Lower leg skin (tissue), 4 donors: ENCODE measurements at regions not wholly inside any gene's neighbourhood (a gene's known extent, or its start where the extent isn't known, plus 50 kb on each side); places are given as distances from the start of the nearest gene placed in this dataset.

Experiments used
- DNase-seq, 2 donors: peaks; one replicate each; pipeline ENCODE4 v3.0.0-alpha.2; 2019; ENCODE audit warnings: low spot score in 2 of 2
- H3K4me3 ChIP-seq: fragments of 200-600 bp; sonication (generic); 2 replicates; pipeline ENCODE4 v1.5.1; 2017; ENCODE audit warnings: mild to moderate bottlenecking, low read depth; ENCODE audit not compliant: poor library complexity, severe bottlenecking
- CTCF ChIP-seq, 3 donors: fragments of 450-650 bp; IDR thresholded peaks; one replicate each; pipeline ENCODE4 v1.5.1; 2016; ENCODE audit warnings: antibody characterized with exemption in 3 of 3, mild to moderate bottlenecking in 3 of 3, moderate library complexity in 2 of 3
- POLR2A ChIP-seq, 2 donors: fragments of 450-650 bp; IDR thresholded peaks; one replicate each; pipeline ENCODE4 v1.6.1; 2016 to 2017; ENCODE audit warnings: antibody characterized with exemption in 2 of 2, mild to moderate bottlenecking in 1 of 2, moderate library complexity in 1 of 2
- WGBS, 2 donors: methylation state at CpG; one replicate each; pipeline ENCODE4 v1.1.5; 2018; 5-methylcytosine and 5-hydroxymethylcytosine counted together
- intact Hi-C: fragments of 100-400 bp; cut with DNase I; formaldehyde crosslinking; loops from one replicate; pipeline ENCODE4 v1.15.0; 2023; ENCODE audit warnings: low total_unique reads

GRCh38 chr7:10471280-10472058 is 502.2 kb upstream of the PHF14 start:
- no peak overlapping the region for H3K4me3 ChIP-seq
- TF ChIP-seq POLR2A (IDR thresholded peaks at IDR 0.05): no peak
- TF ChIP-seq CTCF (IDR thresholded peaks at IDR 0.05): no peak
- DNase-seq: no peak
- intact Hi-C loops: no loop called here
- WGBS, 2 donors: 28 to 32% methylated on average over 2 of the region's 2 CpGs

- WGBS, 2 donors: 51 to 54% methylated on average over 3 of the region's 3 CpGs
- no peak overlapping the region for H3K4me3 ChIP-seq
- intact Hi-C loops: no loop called here
Observed at GRCh38 chr7:10472115-10472514, 501.6 kb upstream of the PHF14 start.

GRCh38 chr7:10473569-10473968 is 500.1 kb upstream of the PHF14 start:
- 88 to 90% methylated on average over 3 of the region's 3 CpGs for WGBS, 2 donors
- no peak for TF ChIP-seq CTCF (IDR thresholded peaks at IDR 0.05)
- no peak for TF ChIP-seq POLR2A (IDR thresholded peaks at IDR 0.05)
- DNase-seq: no peak
- intact Hi-C loops: no loop called here
- H3K4me3 ChIP-seq: no peak overlapping the region

More at GRCh38 chr7:10472115-10472514, 501.6 kb upstream of the PHF14 start:
- TF ChIP-seq POLR2A (IDR thresholded peaks at IDR 0.05) (no peak), CTCF (IDR thresholded peaks at IDR 0.05) (no peak)
- no peak for DNase-seq

GRCh38 chr7:10474048-10474447 is 499.6 kb upstream of the PHF14 start:
- DNase-seq: no peak
- TF ChIP-seq POLR2A (IDR thresholded peaks at IDR 0.05): no peak
- TF ChIP-seq CTCF (IDR thresholded peaks at IDR 0.05): no peak
- 81 to 83% methylated on average over 3 of the region's 3 CpGs for WGBS, 2 donors
- intact Hi-C loops: no loop called here
- no peak overlapping the region for H3K4me3 ChIP-seq

- intact Hi-C loops: no loop called here
- no peak overlapping the region for H3K4me3 ChIP-seq
- WGBS, 2 donors: 90 to 91% methylated on average over 20 of the region's 20 CpGs
- no peak for DNase-seq
- TF ChIP-seq CTCF (IDR thresholded peaks at IDR 0.05) (no peak), POLR2A (IDR thresholded peaks at IDR 0.05) (no peak)
Observed at GRCh38 chr7:10475940-10476641, 497.6 kb upstream of the PHF14 start.
